Neural cell (in vitro differentiated cells): ENCODE measurements at regions not wholly inside any gene's neighbourhood (a gene's known extent, or its start where the extent isn't known, plus 50 kb on each side); places are given as distances from the start of the nearest gene placed in this dataset.

Experiments used
- CTCF ChIP-seq: fragments of 450-650 bp; IDR thresholded peaks from 2 replicates; pipeline ENCODE4 v1.5.1; 2014; ENCODE audit warnings: antibody characterized with exemption, mild to moderate bottlenecking, moderate library complexity; ENCODE audit not compliant: poor library complexity, severe bottlenecking
- EP300 ChIP-seq: fragments of 450-650 bp; conservative IDR thresholded peaks from 2 replicates; pipeline ENCODE4 v1.6.1; 2014; ENCODE audit warnings: antibody characterized with exemption, mild to moderate bottlenecking, moderate library complexity; ENCODE audit not compliant: poor library complexity, severe bottlenecking
- EZH2 ChIP-seq: fragments of 200-600, 300-800 bp; shearing (Covaris generic), sonication (generic); IDR thresholded peaks from 2 replicates; pipeline ENCODE4 v1.6.1; 2014; ENCODE audit warnings: antibody characterized with exemption, low read length, borderline replicate concordance, mild to moderate bottlenecking; ENCODE audit not compliant: insufficient read depth, poor library complexity, severe bottlenecking
- POLR2AphosphoS5 ChIP-seq: IDR thresholded peaks from 2 replicates; pipeline ENCODE4 v1.6.1; 2012
- RAD21 ChIP-seq: fragments of 450-650 bp; conservative IDR thresholded peaks from 2 replicates; pipeline ENCODE4 v1.6.1; 2014; ENCODE audit warnings: antibody characterized with exemption, mild to moderate bottlenecking, moderate library complexity
- TAF1 ChIP-seq: IDR thresholded peaks from 2 replicates; pipeline ENCODE4 v1.6.1; 2012; ENCODE audit warnings: low read depth

DNA sequence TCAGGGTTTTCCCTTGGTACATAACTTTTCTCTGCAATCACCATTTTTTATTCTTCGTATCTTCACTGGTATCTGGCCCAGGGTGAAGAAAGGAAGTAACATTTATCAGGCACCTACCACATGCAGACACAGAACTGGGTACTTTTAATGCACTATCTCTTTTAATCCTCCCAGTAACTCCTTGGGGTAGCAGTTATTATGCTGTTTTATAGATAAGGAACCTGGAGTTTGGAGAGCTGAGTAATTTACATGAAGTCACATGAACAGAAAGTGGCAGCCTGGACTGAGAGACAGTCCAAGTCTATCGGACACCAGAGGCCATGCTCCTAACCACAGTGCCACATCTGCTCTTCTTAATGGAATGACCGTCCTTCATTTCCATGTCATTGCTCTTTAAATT is 117.1 kb upstream of the PODXL start:
- no peak for TF ChIP-seq EZH2
- TF ChIP-seq CTCF: no peak
- no peak for TF ChIP-seq EP300
- TF ChIP-seq POLR2AphosphoS5: no peak
- TF ChIP-seq RAD21: no peak
- no peak for TF ChIP-seq TAF1
